HepG2 (cell line): ENCODE measurements at regions not wholly inside any gene's neighbourhood (a gene's known extent, or its start where the extent isn't known, plus 50 kb on each side); places are given as distances from the start of the nearest gene placed in this dataset.

ENCODE experiments used
- AGO1 ChIP-seq: fragments of 200-400 bp; formaldehyde crosslinking; IDR thresholded peaks from 2 replicates; pipeline ENCODE4 v1.6.1; 2017; ENCODE audit warnings: mild to moderate bottlenecking, low read depth, low read length, moderate library complexity; ENCODE audit not compliant: poor library complexity, severe bottlenecking
- ARID2 ChIP-seq: sonication (generic); formaldehyde crosslinking; IDR thresholded peaks from 2 replicates; pipeline ENCODE4 v1.8.1; 2022; ENCODE audit warnings: mild to moderate bottlenecking, missing genetic modification reagents, borderline replicate concordance
- CBX5 ChIP-seq: sonication (generic); formaldehyde crosslinking; IDR thresholded peaks from 2 replicates; pipeline ENCODE4 v1.4.0; 2020; ENCODE audit warnings: missing genetic modification reagents, borderline replicate concordance
- ELF3 ChIP-seq: IDR thresholded peaks from 2 replicates; pipeline ENCODE4 v1.6.1; 2016; ENCODE audit warnings: missing genetic modification reagents, missing compliant biosample characterization
- ETV6 ChIP-seq: sonication (generic); formaldehyde crosslinking; conservative IDR thresholded peaks from 2 replicates; pipeline ENCODE4 v1.4.0; 2020; ENCODE audit warnings: missing genetic modification reagents
- FOXC1 ChIP-seq: sonication (generic); formaldehyde crosslinking; IDR thresholded peaks from 2 replicates; pipeline ENCODE4 v1.8.0; 2022; ENCODE audit warnings: mild to moderate bottlenecking, missing genetic modification reagents, borderline replicate concordance
- GTF2F1 ChIP-seq: fragments of 150-350 bp; IDR thresholded peaks from 2 replicates; pipeline ENCODE4 v1.6.1; 2014; ENCODE audit warnings: low read length
- HHEX ChIP-seq: IDR thresholded peaks from 2 replicates; pipeline ENCODE4 v1.6.1; 2016; ENCODE audit warnings: control low read depth
- PPARG ChIP-seq: conservative IDR thresholded peaks from 2 replicates; pipeline ENCODE4 v1.6.1; 2016; ENCODE audit warnings: missing biosample characterization, missing genetic modification reagents
- RXRA ChIP-seq: sonication (generic); formaldehyde crosslinking; IDR thresholded peaks from 2 replicates; pipeline ENCODE4 v1.5.1; 2020; ENCODE audit warnings: missing genetic modification reagents
- SIN3B ChIP-seq: fragments of 150-350 bp; IDR thresholded peaks from 2 replicates; pipeline ENCODE4 v1.6.1; 2014; ENCODE audit warnings: low read length
- SNAPC2 ChIP-seq: sonication (generic); formaldehyde crosslinking; IDR thresholded peaks from 2 replicates; pipeline ENCODE4 v1.8.1; 2022; ENCODE audit warnings: mild to moderate bottlenecking, missing genetic modification reagents
- TCF7 ChIP-seq: sonication (generic); IDR thresholded peaks from 2 replicates; pipeline ENCODE4 v1.6.1; 2016; ENCODE audit warnings: antibody characterized with exemption, low read depth
- ZBTB33 ChIP-seq: sonication (generic); formaldehyde crosslinking; IDR thresholded peaks from 2 replicates; pipeline ENCODE4 v1.4.0; 2020; ENCODE audit warnings: missing genetic modification reagents
- ZNF17 ChIP-seq: sonication (generic); formaldehyde crosslinking; IDR thresholded peaks from 2 replicates; pipeline ENCODE4 v1.5.0; 2020; ENCODE audit warnings: mild to moderate bottlenecking, missing genetic modification reagents
- ZNF557 ChIP-seq: sonication (generic); formaldehyde crosslinking; IDR thresholded peaks from 2 replicates; pipeline ENCODE4 v1.4.0; 2020; ENCODE audit warnings: missing genetic modification reagents
- ZNF639 ChIP-seq: conservative IDR thresholded peaks from 2 replicates; pipeline ENCODE4 v1.6.1; 2018; ENCODE audit warnings: missing genetic modification reagents
- ZNF773 ChIP-seq: sonication (generic); formaldehyde crosslinking; IDR thresholded peaks from 2 replicates; pipeline ENCODE4 v1.4.0; 2020; ENCODE audit warnings: missing genetic modification reagents, borderline replicate concordance
- TF ChIP-seq, protein P1 (sequence below): sonication (generic); formaldehyde crosslinking; IDR thresholded peaks from 2 replicates; pipeline ENCODE4 v1.4.0; 2020; ENCODE audit warnings: missing genetic modification reagents
- TF ChIP-seq, protein P2 (sequence below), 2 experiments: IDR thresholded peaks; 2 replicates each; pipeline ENCODE4 v1.6.1; 2011 to 2012; ENCODE audit warnings: low read length in 2 of 2, borderline replicate concordance in 1 of 2, low read depth in 1 of 2, mild to moderate bottlenecking in 1 of 2, moderate library complexity in 1 of 2

- TF ChIP-seq ZBTB33 (CRISPR knock-in tag) (no peak), SNAPC2 (no peak), ZNF639 (CRISPR knock-in tag) (no peak), ARID2 (CRISPR knock-in tag) (no peak), RXRA (CRISPR knock-in tag) (peak; percentile 49; the same call in 1 of the 2 replicates), ELF3 (CRISPR knock-in tag) (peak; percentile 35; the same call in 1 of the 2 replicates), HHEX (CRISPR knock-in tag) (0 out of 2 replicates have a peak, but pooled peaks have one; percentile 16), ZNF773 (no peak), ZNF557 (CRISPR knock-in tag) (no peak), GTF2F1 (no peak), ZNF17 (no peak), CBX5 (CRISPR knock-in tag) (peak; percentile 72; the same call in 1 of the 2 replicates), TCF7 (no peak), ETV6 (CRISPR knock-in tag) (0 out of 2 replicates have a peak, but pooled peaks have one; percentile 57), AGO1 (no peak), SIN3B (no peak), PPARG (peak; percentile 67), FOXC1 (CRISPR knock-in tag) (peak; percentile 35; the same call in 1 of the 2 replicates)
- TF ChIP-seq, protein P1, sequence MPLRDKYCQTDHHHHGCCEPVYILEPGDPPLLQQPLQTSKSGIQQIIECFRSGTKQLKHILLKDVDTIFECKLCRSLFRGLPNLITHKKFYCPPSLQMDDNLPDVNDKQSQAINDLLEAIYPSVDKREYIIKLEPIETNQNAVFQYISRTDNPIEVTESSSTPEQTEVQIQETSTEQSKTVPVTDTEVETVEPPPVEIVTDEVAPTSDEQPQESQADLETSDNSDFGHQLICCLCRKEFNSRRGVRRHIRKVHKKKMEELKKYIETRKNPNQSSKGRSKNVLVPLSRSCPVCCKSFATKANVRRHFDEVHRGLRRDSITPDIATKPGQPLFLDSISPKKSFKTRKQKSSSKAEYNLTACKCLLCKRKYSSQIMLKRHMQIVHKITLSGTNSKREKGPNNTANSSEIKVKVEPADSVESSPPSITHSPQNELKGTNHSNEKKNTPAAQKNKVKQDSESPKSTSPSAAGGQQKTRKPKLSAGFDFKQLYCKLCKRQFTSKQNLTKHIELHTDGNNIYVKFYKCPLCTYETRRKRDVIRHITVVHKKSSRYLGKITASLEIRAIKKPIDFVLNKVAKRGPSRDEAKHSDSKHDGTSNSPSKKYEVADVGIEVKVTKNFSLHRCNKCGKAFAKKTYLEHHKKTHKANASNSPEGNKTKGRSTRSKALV (CRISPR knock-in tag), result no peak
- TF ChIP-seq, protein P2, sequence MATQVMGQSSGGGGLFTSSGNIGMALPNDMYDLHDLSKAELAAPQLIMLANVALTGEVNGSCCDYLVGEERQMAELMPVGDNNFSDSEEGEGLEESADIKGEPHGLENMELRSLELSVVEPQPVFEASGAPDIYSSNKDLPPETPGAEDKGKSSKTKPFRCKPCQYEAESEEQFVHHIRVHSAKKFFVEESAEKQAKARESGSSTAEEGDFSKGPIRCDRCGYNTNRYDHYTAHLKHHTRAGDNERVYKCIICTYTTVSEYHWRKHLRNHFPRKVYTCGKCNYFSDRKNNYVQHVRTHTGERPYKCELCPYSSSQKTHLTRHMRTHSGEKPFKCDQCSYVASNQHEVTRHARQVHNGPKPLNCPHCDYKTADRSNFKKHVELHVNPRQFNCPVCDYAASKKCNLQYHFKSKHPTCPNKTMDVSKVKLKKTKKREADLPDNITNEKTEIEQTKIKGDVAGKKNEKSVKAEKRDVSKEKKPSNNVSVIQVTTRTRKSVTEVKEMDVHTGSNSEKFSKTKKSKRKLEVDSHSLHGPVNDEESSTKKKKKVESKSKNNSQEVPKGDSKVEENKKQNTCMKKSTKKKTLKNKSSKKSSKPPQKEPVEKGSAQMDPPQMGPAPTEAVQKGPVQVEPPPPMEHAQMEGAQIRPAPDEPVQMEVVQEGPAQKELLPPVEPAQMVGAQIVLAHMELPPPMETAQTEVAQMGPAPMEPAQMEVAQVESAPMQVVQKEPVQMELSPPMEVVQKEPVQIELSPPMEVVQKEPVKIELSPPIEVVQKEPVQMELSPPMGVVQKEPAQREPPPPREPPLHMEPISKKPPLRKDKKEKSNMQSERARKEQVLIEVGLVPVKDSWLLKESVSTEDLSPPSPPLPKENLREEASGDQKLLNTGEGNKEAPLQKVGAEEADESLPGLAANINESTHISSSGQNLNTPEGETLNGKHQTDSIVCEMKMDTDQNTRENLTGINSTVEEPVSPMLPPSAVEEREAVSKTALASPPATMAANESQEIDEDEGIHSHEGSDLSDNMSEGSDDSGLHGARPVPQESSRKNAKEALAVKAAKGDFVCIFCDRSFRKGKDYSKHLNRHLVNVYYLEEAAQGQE (IDR thresholded peaks at IDR 0.05; ENCODE audit: borderline replicate concordance in 1 of 2, low read depth in 1 of 2, low read length in 2 of 2), result peak in 1 of 2 experiments; percentile 22; a peak in 1 of 4 replicates
These were observed 167.9 kb upstream of the ACTBL2 start (continued) for GRCh38 chr5:57650360-57651069.
